GM12875 (cell line): ENCODE measurements at regions not wholly inside any gene's neighbourhood (a gene's known extent, or its start where the extent isn't known, plus 50 kb on each side); places are given as distances from the start of the nearest gene placed in this dataset.

Source experiments
- H3K4me3 ChIP-seq: one replicate; pipeline ENCODE4 v1.5.1; 2011; ENCODE audit warnings: low read depth, low read length, control low read depth
- CTCF ChIP-seq: IDR thresholded peaks from 2 replicates; pipeline ENCODE4 v1.5.1; 2011; ENCODE audit warnings: low read depth, mild to moderate bottlenecking, control low read depth, inconsistent platforms, low read length, moderate library complexity, borderline replicate concordance; ENCODE audit not compliant: insufficient read depth

GRCh38 chr1:229191066-229191674, 79.7 kb upstream of the RAB4A start:
- no peak overlapping the region for H3K4me3 ChIP-seq
- TF ChIP-seq CTCF = no peak

- TF ChIP-seq CTCF = no peak
- no peak overlapping the region for H3K4me3 ChIP-seq
Measured at GRCh38 chr1:229192031-229192430, 78.9 kb upstream of the RAB4A start.

GRCh38 chr1:229192853-229193252, 78.1 kb upstream of the RAB4A start:
- no peak for TF ChIP-seq CTCF
- no peak overlapping the region for H3K4me3 ChIP-seq

- TF ChIP-seq CTCF = no peak
- H3K4me3 ChIP-seq = no peak overlapping the region
Measured at GRCh38 chr1:229194096-229194495, 76.8 kb upstream of the RAB4A start.

- TF ChIP-seq CTCF = no peak
- H3K4me3 ChIP-seq = no peak overlapping the region
Measured at GRCh38 chr1:229195246-229195645, 75.7 kb upstream of the RAB4A start.

- no peak overlapping the region for H3K4me3 ChIP-seq
- TF ChIP-seq CTCF = no peak
Measured at GRCh38 chr1:229196404-229197264, 74.3 kb upstream of the RAB4A start.

- no peak overlapping the region for H3K4me3 ChIP-seq
Measured at GRCh38 chr1:229197265-229197585, 73.7 kb upstream of the RAB4A start.

More at GRCh38 chr1:229197265-229197585, 73.7 kb upstream of the RAB4A start:
- no peak for TF ChIP-seq CTCF
